Spleen (tissue), 3 donors: ENCODE measurements at regions not wholly inside any gene's neighbourhood (a gene's known extent, or its start where the extent isn't known, plus 50 kb on each side); places are given as distances from the start of the nearest gene placed in this dataset.

Experiments used
- POLR2A ChIP-seq, 3 donors: fragments of 450-650 bp; IDR thresholded peaks; one replicate each; pipeline ENCODE4 v1.5.1; 2017; ENCODE audit warnings: antibody characterized with exemption in 3 of 3, mild to moderate bottlenecking in 1 of 3
- POLR2AphosphoS5 ChIP-seq, 3 donors: sonication (generic); formaldehyde crosslinking; IDR thresholded peaks; one replicate each; pipeline ENCODE4 v1.5.1; 2017; ENCODE audit warnings: antibody characterized with exemption in 3 of 3

GRCh38 chr4:45576275-45576674 is 547.6 kb downstream of the GABRG1 start:
- TF ChIP-seq POLR2A (IDR thresholded peaks at IDR 0.05) (no peak), POLR2AphosphoS5 (IDR thresholded peaks at IDR 0.05) (no peak)
